ENCODE measurements at regions not wholly inside any gene's neighbourhood (a gene's known extent, or its start where the extent isn't known, plus 50 kb on each side); places are given as distances from the start of the nearest gene placed in this dataset.

GRCh38 chr6:168182908-168183612 lies 104.0 kb upstream of the FRMD1 start (continued):
- no peak for TF ChIP-seq CREB1 (CRISPR knock-in tag; IDR thresholded peaks at IDR 0.05)
- TF ChIP-seq RORB (CRISPR knock-in tag; IDR thresholded peaks at IDR 0.05) = no peak
- TF ChIP-seq PREB (CRISPR knock-in tag; IDR thresholded peaks at IDR 0.05; ENCODE audit: borderline replicate concordance) = no peak
- TF ChIP-seq NFYB (CRISPR knock-in tag; conservative IDR thresholded peaks at IDR 0.05; ENCODE audit: low read depth) = no peak
- no peak for TF ChIP-seq FOXP1 (CRISPR knock-in tag; IDR thresholded peaks at IDR 0.05; ENCODE audit: borderline replicate concordance)
- no peak for TF ChIP-seq E2F1 (CRISPR knock-in tag; IDR thresholded peaks at IDR 0.05)
- TF ChIP-seq USF2 (CRISPR knock-in tag; IDR thresholded peaks at IDR 0.05) = no peak
- TF ChIP-seq AFF4 (CRISPR knock-in tag; IDR thresholded peaks at IDR 0.05; ENCODE audit: borderline replicate concordance) = no peak
- no peak for TF ChIP-seq TP53 (CRISPR knock-in tag; IDR thresholded peaks at IDR 0.05)
- no peak for TF ChIP-seq ZBTB21 (CRISPR knock-in tag; IDR thresholded peaks at IDR 0.05; ENCODE audit: borderline replicate concordance)
- no peak for TF ChIP-seq GTF2I (CRISPR knock-in tag; conservative IDR thresholded peaks at IDR 0.05)

GRCh38 chr6:168182366-168182765 lies 103.4 kb upstream of the FRMD1 start:
- no peak for DNase-seq (ENCODE audit: low spot score)

DNA sequence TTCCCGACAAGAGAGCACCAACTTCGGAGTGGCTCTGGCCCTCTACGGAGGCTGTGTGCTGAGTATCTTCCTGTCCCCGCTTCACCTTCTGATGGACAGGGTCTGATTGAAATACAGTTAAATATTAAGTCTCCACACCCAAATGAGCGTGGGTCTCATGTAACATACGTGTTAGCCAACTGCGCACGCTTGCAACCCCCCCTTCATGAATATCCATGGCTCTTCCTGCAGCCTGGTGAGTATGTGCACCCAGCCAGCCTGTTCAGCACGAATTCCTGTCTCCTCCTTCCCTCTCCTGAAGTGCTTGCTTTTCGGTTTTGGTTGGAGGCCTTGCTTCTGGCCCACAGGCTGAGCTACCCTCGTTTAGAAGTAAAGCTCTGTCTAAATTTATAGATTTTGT lies 102.9 kb upstream of the FRMD1 start:
- Mint-ChIP-seq H3K4me3 (no peak overlapping the region), H3K9me3 (peaks cover 18% of the 10 kb centered on the region), H3K4me1 (peaks cover 42% of the 10 kb centered on the region), H3K27me3 (ENCODE audit: low read depth) (peaks cover 4% of the 10 kb centered on the region), H3K27ac (no peak overlapping the region), H3K36me3 (peaks cover 13% of the 10 kb centered on the region)
- POLR2A ChIA-PET = no interaction called here
- ATAC-seq (no peak), DNase-seq (ENCODE audit: low spot score) (no peak)
- CTCF ChIA-PET = interaction anchor here (0.6 to 1.3 kb wide), 2 partner anchors 8 to 13 kb away, joined by 3 read pairs; no protein-coding TSS in a partner anchor
- TF ChIP-seq HMGXB4 (CRISPR knock-in tag; IDR thresholded peaks at IDR 0.05) = no peak
- no peak for TF ChIP-seq ZNF232 (CRISPR knock-in tag; IDR thresholded peaks at IDR 0.05)
- no peak for TF ChIP-seq E2F1 (CRISPR knock-in tag; IDR thresholded peaks at IDR 0.05)
- TF ChIP-seq IRF1 (CRISPR knock-in tag; IDR thresholded peaks at IDR 0.05) = no peak
- TF ChIP-seq, protein P1, sequence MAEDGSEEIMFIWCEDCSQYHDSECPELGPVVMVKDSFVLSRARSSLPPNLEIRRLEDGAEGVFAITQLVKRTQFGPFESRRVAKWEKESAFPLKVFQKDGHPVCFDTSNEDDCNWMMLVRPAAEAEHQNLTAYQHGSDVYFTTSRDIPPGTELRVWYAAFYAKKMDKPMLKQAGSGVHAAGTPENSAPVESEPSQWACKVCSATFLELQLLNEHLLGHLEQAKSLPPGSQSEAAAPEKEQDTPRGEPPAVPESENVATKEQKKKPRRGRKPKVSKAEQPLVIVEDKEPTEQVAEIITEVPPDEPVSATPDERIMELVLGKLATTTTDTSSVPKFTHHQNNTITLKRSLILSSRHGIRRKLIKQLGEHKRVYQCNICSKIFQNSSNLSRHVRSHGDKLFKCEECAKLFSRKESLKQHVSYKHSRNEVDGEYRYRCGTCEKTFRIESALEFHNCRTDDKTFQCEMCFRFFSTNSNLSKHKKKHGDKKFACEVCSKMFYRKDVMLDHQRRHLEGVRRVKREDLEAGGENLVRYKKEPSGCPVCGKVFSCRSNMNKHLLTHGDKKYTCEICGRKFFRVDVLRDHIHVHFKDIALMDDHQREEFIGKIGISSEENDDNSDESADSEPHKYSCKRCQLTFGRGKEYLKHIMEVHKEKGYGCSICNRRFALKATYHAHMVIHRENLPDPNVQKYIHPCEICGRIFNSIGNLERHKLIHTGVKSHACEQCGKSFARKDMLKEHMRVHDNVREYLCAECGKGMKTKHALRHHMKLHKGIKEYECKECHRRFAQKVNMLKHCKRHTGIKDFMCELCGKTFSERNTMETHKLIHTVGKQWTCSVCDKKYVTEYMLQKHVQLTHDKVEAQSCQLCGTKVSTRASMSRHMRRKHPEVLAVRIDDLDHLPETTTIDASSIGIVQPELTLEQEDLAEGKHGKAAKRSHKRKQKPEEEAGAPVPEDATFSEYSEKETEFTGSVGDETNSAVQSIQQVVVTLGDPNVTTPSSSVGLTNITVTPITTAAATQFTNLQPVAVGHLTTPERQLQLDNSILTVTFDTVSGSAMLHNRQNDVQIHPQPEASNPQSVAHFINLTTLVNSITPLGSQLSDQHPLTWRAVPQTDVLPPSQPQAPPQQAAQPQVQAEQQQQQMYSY (CRISPR knock-in tag; IDR thresholded peaks at IDR 0.05) = no peak

More at GRCh38 chr6:168182366-168182765, 103.4 kb upstream of the FRMD1 start:
- TF ChIP-seq ZNF416 (CRISPR knock-in tag; IDR thresholded peaks at IDR 0.05) = no peak
- TF ChIP-seq GTF2I (CRISPR knock-in tag; conservative IDR thresholded peaks at IDR 0.05) = no peak
- TF ChIP-seq NR1H2 (CRISPR knock-in tag; IDR thresholded peaks at IDR 0.05) = no peak
- no peak for TF ChIP-seq MXD4 (CRISPR knock-in tag; IDR thresholded peaks at IDR 0.05; ENCODE audit: borderline replicate concordance)
- TF ChIP-seq CREB1 (CRISPR knock-in tag; IDR thresholded peaks at IDR 0.05) = no peak
- ChIA-PET CTCF (interaction anchor here (0.6 to 1.3 kb wide), 2 partner anchors 8 to 12 kb away, joined by 3 read pairs; no protein-coding TSS in a partner anchor), POLR2A (no interaction called here)
- peaks cover 4% of the 10 kb centered on the region for H3K27me3 Mint-ChIP-seq (ENCODE audit: low read depth)
- peaks cover 42% of the 10 kb centered on the region for H3K4me1 Mint-ChIP-seq
- no peak overlapping the region for H3K4me3 Mint-ChIP-seq
- H3K27ac Mint-ChIP-seq = no peak overlapping the region
- H3K9me3 Mint-ChIP-seq = peaks cover 23% of the 10 kb centered on the region
- H3K36me3 Mint-ChIP-seq = peaks cover 17% of the 10 kb centered on the region
- no peak for ATAC-seq
